Epithelial cell of proximal tubule (primary cell): ENCODE measurements at regions not wholly inside any gene's neighbourhood (a gene's known extent, or its start where the extent isn't known, plus 50 kb on each side); places are given as distances from the start of the nearest gene placed in this dataset.

Experiments
- DNase-seq: peaks from one replicate; pipeline ENCODE4 v3.0.0-alpha.2; 2011; ENCODE audit warnings: low read depth
- H3K4me3 ChIP-seq: 2 replicates; pipeline ENCODE4 v1.5.1; 2011; ENCODE audit warnings: low read depth, mild to moderate bottlenecking, low read length
- CTCF ChIP-seq: conservative IDR thresholded peaks from 2 replicates; pipeline ENCODE4 v1.5.1; 2012; ENCODE audit warnings: low read depth, mild to moderate bottlenecking, low read length

- H3K4me3 ChIP-seq: no peak overlapping the region
- DNase-seq: no peak
- TF ChIP-seq CTCF: no peak
These were observed 149.8 kb downstream of the CYP26B1 start for GRCh38 chr2:71997843-71998242.

DNA sequence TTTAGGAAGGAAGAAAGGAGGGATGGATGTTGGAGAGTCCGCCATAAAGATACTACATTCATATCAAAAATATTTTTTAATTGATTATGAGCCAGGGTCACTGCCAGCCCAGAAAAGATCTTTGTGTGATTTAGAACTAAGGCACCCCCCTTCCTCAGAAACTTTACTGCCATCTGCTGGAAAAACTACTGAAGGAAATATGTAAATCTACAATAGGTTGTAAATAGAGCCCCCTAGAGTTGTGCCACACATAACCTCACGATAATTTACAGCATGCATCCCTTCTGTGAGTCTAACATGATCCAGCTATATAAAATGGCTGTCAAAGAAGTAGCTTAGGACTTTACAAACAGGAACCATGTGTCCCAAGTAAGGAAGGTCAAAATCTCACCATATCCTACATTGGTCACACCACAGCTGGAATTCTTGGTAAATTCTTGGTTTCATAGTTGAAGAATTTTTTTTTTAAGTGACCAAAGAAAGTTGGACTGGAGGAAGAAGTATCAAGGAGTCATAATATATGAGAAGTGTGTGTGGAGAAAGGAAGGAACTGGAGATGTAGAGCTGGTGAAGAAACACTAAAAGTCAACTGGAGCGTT is 152.5 kb downstream of the CYP26B1 start:
- TF ChIP-seq CTCF: peak; percentile 57
- DNase-seq: no peak
- no peak overlapping the region for H3K4me3 ChIP-seq

DNA sequence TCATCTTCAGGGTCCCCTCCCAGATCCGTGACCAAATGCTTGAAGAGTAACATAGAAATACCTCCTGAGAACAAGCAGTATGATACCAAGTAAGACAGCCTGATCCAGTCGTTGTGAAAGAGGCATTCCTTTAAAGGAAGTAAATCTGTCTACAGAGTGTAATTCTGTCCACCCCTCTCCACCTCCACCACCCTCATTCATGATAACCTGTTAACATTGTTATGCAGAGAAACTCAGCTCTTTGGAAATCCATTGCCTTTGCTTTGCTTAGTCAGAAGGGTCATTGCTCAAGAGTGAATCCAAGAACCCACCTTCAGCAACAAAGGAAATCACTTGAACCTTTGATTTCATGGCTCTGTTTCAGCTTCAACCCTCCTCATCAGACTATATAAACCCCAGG is 155.6 kb downstream of the CYP26B1 start:
- H3K4me3 ChIP-seq: no peak overlapping the region
- TF ChIP-seq CTCF: no peak
- no peak for DNase-seq

- no peak for DNase-seq
- TF ChIP-seq CTCF: no peak
- no peak overlapping the region for H3K4me3 ChIP-seq
These were observed 156.3 kb downstream of the CYP26B1 start for GRCh38 chr2:71991397-71991796.

DNA sequence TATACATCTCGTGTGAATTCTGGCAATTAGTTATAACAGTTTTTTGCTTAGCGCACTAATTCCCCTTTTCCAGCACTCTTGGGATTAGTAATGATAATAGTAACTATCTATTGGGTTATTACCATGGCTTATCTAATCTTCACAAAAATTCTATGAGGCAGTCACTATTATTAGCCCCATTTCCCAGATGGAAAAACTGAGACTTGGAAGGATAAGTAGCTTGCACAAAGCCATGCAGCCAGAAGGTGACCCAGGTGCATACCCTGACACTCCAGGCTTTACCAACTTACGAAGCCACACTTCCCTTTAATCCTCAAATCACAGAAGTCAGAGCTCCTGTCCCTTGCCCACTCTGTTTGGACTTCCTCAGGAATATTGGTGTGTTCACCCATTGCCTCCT is 156.8 kb downstream of the CYP26B1 start:
- H3K4me3 ChIP-seq: no peak overlapping the region
- DNase-seq: no peak
- no peak for TF ChIP-seq CTCF

DNA sequence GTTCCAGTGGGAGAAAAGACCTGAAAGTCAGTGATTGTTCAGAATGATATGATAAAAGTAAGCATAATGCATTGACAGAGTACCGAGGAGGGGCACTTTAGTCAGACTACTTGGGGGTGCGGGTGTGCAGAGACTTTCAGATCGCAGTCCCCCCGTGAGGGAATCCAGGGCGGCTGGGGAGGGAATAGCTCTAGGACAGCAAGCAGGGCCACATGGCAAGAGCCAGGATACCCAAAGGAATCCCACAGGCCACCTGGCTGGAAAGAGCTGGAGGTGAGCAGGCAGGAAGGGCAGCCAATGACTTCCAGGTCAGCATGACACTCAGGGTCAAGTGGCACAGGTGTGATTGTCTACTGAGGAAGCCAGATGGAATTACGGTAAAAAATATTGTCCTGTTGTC is 157.5 kb downstream of the CYP26B1 start:
- TF ChIP-seq CTCF: no peak
- H3K4me3 ChIP-seq: no peak overlapping the region

DNA sequence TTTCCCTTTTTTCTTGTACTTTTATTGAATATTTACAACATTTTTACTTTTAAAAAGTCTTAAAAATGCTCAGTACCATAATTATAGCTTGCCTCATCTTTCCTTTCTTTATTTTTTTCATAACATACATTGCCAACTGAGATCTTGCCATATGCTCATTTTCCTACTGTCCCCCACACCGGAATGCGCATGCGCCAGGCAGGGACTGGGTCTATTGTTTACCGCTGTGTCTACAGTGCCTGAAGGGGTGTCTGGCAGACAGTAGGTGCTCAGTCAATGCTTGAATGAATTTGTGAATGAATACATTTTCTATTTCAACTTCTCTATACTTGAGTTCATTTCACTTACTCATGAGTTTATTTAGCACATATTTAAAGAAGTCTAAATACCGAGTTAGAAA is 158.0 kb downstream of the CYP26B1 start:
- H3K4me3 ChIP-seq: no peak overlapping the region
- DNase-seq: no peak
- no peak for TF ChIP-seq CTCF

More for the DNA sequence above, 157.5 kb downstream of the CYP26B1 start:
- no peak for DNase-seq
